ENCODE measurements at regions not wholly inside any gene's neighbourhood (a gene's known extent, or its start where the extent isn't known, plus 50 kb on each side); places are given as distances from the start of the nearest gene placed in this dataset.

GRCh38 chr5:3862906-3863305 lies 267.3 kb downstream of the IRX1 start:
- no peak overlapping the region for H3K4me3 Mint-ChIP-seq

GRCh38 chr5:3875144-3875543 lies 279.5 kb downstream of the IRX1 start:
- H3K27ac Mint-ChIP-seq: no peak overlapping the region
- POLR2A ChIA-PET: no interaction called here
- CTCF ChIA-PET: no interaction called here
- H3K4me1 Mint-ChIP-seq (ENCODE audit: low read depth): no peaks in the 10 kb centered on the region
- no peaks in the 10 kb centered on the region for H3K9me3 Mint-ChIP-seq (ENCODE audit: insufficient read depth)
- H3K36me3 Mint-ChIP-seq (ENCODE audit: low read depth): no peaks in the 10 kb centered on the region
- no peak overlapping the region for H3K4me3 Mint-ChIP-seq
- DNase-seq (no peak), ATAC-seq (no peak)
- no peaks in the 10 kb centered on the region for H3K27me3 Mint-ChIP-seq (ENCODE audit: low read depth)

More at GRCh38 chr5:3862906-3863305, 267.3 kb downstream of the IRX1 start:
- ChIA-PET CTCF (no interaction called here), POLR2A (no interaction called here)
- DNase-seq: no peak
- no peaks in the 10 kb centered on the region for H3K36me3 Mint-ChIP-seq (ENCODE audit: low read depth)
- no peaks in the 10 kb centered on the region for H3K27me3 Mint-ChIP-seq (ENCODE audit: low read depth)
- H3K27ac Mint-ChIP-seq: no peak overlapping the region
- ATAC-seq: no peak
- no peaks in the 10 kb centered on the region for H3K4me1 Mint-ChIP-seq (ENCODE audit: low read depth)
- H3K9me3 Mint-ChIP-seq (ENCODE audit: insufficient read depth): no peaks in the 10 kb centered on the region

- no peaks in the 10 kb centered on the region for H3K4me1 Mint-ChIP-seq (ENCODE audit: low read depth)
- H3K27me3 Mint-ChIP-seq (ENCODE audit: low read depth): no peaks in the 10 kb centered on the region
- H3K27ac Mint-ChIP-seq: no peak overlapping the region
- H3K36me3 Mint-ChIP-seq (ENCODE audit: low read depth): no peaks in the 10 kb centered on the region
- no peaks in the 10 kb centered on the region for H3K9me3 Mint-ChIP-seq (ENCODE audit: insufficient read depth)
- POLR2A ChIA-PET: no interaction called here
- CTCF ChIA-PET: no interaction called here
- no peak for ATAC-seq
- DNase-seq: no peak
- H3K4me3 Mint-ChIP-seq: no peak overlapping the region
Measured at GRCh38 chr5:3878267-3878666, 282.6 kb downstream of the IRX1 start.

DNA sequence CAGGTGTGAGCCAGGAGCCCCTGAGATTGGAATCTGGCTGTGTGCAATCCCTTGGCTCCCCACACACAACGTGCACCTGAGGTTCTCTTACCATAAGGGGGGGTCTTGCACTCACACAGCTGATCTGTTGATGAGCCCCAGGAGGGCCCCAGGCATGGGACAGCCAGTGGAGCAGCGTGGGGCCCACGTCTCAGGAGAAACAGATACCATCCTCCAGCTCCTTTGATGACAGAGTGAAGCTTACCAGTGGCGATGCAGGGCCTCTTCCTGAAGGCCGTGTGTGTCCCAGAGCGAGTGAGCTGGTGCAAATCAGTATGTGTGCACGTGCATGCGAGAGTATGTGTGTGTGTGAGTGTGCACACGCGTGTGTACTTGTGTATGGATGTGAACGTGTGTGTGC lies 287.4 kb downstream of the IRX1 start:
- no peaks in the 10 kb centered on the region for H3K27me3 Mint-ChIP-seq (ENCODE audit: low read depth)
- ChIA-PET POLR2A (no interaction called here), CTCF (no interaction called here)
- H3K9me3 Mint-ChIP-seq (ENCODE audit: insufficient read depth): no peaks in the 10 kb centered on the region
- H3K27ac Mint-ChIP-seq: no peak overlapping the region
- ATAC-seq: no peak
- H3K4me3 Mint-ChIP-seq: no peak overlapping the region
- DNase-seq: no peak
- H3K4me1 Mint-ChIP-seq (ENCODE audit: low read depth): peaks cover 12% of the 10 kb centered on the region
- no peaks in the 10 kb centered on the region for H3K36me3 Mint-ChIP-seq (ENCODE audit: low read depth)

- Mint-ChIP-seq H3K36me3 (ENCODE audit: low read depth) (no peaks in the 10 kb centered on the region), H3K27me3 (ENCODE audit: low read depth) (no peaks in the 10 kb centered on the region), H3K4me1 (ENCODE audit: low read depth) (peaks cover 12% of the 10 kb centered on the region), H3K9me3 (ENCODE audit: insufficient read depth) (no peaks in the 10 kb centered on the region), H3K4me3 (no peak overlapping the region), H3K27ac (no peak overlapping the region)
- no peak for DNase-seq
- POLR2A ChIA-PET: no interaction called here
- CTCF ChIA-PET: no interaction called here
- ATAC-seq: no peak
Measured at GRCh38 chr5:3886524-3887451, 291.2 kb downstream of the IRX1 start.

DNA sequence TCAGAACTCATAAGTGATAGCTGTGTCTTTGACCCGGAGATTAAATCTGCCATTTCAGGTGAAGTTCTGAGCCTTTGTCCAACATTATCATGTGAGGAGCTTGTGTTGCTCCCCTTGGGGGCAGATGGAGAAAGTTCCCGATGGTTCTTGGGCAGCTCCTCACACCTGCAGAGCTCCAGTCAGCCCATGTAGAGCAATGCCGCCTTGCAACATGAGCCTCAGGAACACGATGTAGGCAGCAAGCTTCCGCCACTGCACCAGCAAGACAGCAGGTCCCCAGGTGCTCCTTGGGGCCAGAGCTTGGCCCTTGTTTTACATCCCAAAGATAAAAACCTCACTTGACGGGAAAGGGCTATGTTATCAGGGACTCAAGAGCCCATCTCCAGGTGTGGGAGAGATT lies 292.7 kb downstream of the IRX1 start:
- ChIA-PET CTCF (no interaction called here), POLR2A (no interaction called here)
- ATAC-seq (no peak), DNase-seq (no peak)
- Mint-ChIP-seq H3K9me3 (ENCODE audit: insufficient read depth) (peaks cover 3% of the 10 kb centered on the region), H3K36me3 (ENCODE audit: low read depth) (no peaks in the 10 kb centered on the region), H3K4me3 (no peak overlapping the region), H3K27me3 (ENCODE audit: low read depth) (no peaks in the 10 kb centered on the region), H3K4me1 (ENCODE audit: low read depth) (peaks cover 12% of the 10 kb centered on the region), H3K27ac (no peak overlapping the region)

GRCh38 chr5:3889412-3890142 lies 293.9 kb downstream of the IRX1 start:
- ChIA-PET CTCF (no interaction called here), POLR2A (no interaction called here)
- no peak overlapping the region for H3K4me3 Mint-ChIP-seq
- ATAC-seq (no peak), DNase-seq (no peak)
- H3K27me3 Mint-ChIP-seq (ENCODE audit: low read depth): no peaks in the 10 kb centered on the region
- H3K36me3 Mint-ChIP-seq (ENCODE audit: low read depth): no peaks in the 10 kb centered on the region
- H3K4me1 Mint-ChIP-seq (ENCODE audit: low read depth): peaks cover 12% of the 10 kb centered on the region
- H3K27ac Mint-ChIP-seq: no peak overlapping the region
- H3K9me3 Mint-ChIP-seq (ENCODE audit: insufficient read depth): peaks cover 3% of the 10 kb centered on the region

DNA sequence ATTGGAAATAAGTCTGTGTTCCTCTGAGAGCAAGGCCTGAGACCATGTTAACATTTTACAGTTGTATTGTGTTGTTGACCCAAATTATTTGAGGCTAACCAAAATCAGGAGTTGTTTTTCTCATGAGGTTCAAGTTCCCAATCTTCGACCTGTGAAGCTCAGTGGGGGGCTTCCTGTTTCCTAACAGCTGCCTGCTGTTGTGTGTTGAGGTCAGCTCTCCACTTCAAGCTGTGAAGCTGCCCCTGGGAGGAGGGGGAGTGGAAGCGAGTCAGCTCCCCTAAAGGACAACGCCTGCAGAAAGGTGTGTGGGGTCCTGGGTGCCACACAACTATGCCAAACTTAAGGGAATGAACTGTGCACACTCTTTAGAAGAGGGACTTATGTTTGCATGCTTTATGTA lies 295.5 kb downstream of the IRX1 start:
- CTCF ChIA-PET: no interaction called here
- peaks cover 11% of the 10 kb centered on the region for H3K4me1 Mint-ChIP-seq (ENCODE audit: low read depth)
- peaks cover 3% of the 10 kb centered on the region for H3K9me3 Mint-ChIP-seq (ENCODE audit: insufficient read depth)
- H3K27me3 Mint-ChIP-seq (ENCODE audit: low read depth): no peaks in the 10 kb centered on the region
- POLR2A ChIA-PET: no interaction called here
- H3K36me3 Mint-ChIP-seq (ENCODE audit: low read depth): no peaks in the 10 kb centered on the region
- no peak overlapping the region for H3K27ac Mint-ChIP-seq
- no peak for ATAC-seq
- DNase-seq: no peak
- no peak overlapping the region for H3K4me3 Mint-ChIP-seq

DNA sequence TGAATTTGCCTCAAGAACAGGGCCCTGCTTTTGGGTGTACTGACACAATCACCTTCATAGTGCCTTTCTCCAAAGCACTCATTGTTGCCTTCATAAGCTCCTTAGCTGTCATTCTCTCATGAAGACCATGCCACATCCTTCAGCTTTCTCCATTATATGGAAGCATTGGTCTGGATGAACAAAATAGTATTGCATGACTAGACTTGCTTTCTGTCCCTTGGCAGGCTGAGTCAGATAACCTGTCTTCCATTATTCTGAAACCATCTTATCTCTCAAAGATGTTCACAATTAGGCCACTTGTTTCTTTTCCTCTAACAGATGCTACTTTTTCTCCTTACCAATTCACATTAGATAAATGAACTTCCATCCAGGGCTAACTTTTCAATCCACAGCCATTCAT lies 297.9 kb downstream of the IRX1 start:
- no peak for DNase-seq
- no peaks in the 10 kb centered on the region for H3K4me1 Mint-ChIP-seq (ENCODE audit: low read depth)
- no peak overlapping the region for H3K4me3 Mint-ChIP-seq
- no peaks in the 10 kb centered on the region for H3K36me3 Mint-ChIP-seq (ENCODE audit: low read depth)
- ChIA-PET CTCF (interaction anchor here (0.6 kb wide), 1 partner anchor 19 kb away, joined by 3 read pairs; no protein-coding TSS in a partner anchor), POLR2A (no interaction called here)
- H3K9me3 Mint-ChIP-seq (ENCODE audit: insufficient read depth): peaks cover 3% of the 10 kb centered on the region
- H3K27me3 Mint-ChIP-seq (ENCODE audit: low read depth): no peaks in the 10 kb centered on the region
- ATAC-seq: no peak
- H3K27ac Mint-ChIP-seq: no peak overlapping the region

DNA sequence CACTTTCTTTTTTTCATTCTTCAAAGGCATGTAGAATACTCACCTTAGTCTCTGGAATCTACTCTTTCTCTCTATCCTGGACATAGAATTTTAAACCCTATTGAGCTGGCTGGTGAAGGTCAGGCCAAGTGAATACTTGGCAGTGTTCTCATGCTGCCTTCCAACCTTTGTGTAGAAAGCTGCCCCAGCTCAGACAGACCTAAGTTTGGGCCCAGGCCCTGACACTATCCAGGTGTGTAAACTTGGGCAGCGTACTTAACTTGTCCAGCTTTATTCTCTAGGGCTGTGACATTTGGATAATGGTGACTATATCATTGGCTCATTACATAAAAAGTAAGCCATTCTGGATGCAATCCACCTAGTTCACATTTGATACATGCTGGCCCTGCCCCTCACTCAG lies 298.3 kb downstream of the IRX1 start:
- peaks cover 3% of the 10 kb centered on the region for H3K9me3 Mint-ChIP-seq (ENCODE audit: insufficient read depth)
- no peak overlapping the region for H3K27ac Mint-ChIP-seq
- ATAC-seq: no peak
- DNase-seq: no peak
- no peaks in the 10 kb centered on the region for H3K27me3 Mint-ChIP-seq (ENCODE audit: low read depth)
- POLR2A ChIA-PET: no interaction called here
- H3K4me3 Mint-ChIP-seq: no peak overlapping the region
- no peaks in the 10 kb centered on the region for H3K36me3 Mint-ChIP-seq (ENCODE audit: low read depth)
- CTCF ChIA-PET: interaction anchor here (0.6 kb wide), 1 partner anchor 18 kb away, joined by 3 read pairs; no protein-coding TSS in a partner anchor
- no peaks in the 10 kb centered on the region for H3K4me1 Mint-ChIP-seq (ENCODE audit: low read depth)

GRCh38 chr5:3896098-3896497 lies 300.5 kb downstream of the IRX1 start:
- ATAC-seq: no peak
- Mint-ChIP-seq H3K9me3 (ENCODE audit: insufficient read depth) (peaks cover 3% of the 10 kb centered on the region), H3K36me3 (ENCODE audit: low read depth) (no peaks in the 10 kb centered on the region), H3K27me3 (ENCODE audit: low read depth) (no peaks in the 10 kb centered on the region), H3K4me3 (no peak overlapping the region), H3K4me1 (ENCODE audit: low read depth) (no peaks in the 10 kb centered on the region), H3K27ac (no peak overlapping the region)
- CTCF ChIA-PET: no interaction called here
- DNase-seq: no peak
- POLR2A ChIA-PET: no interaction called here

- POLR2A ChIA-PET: no interaction called here
- no peak overlapping the region for H3K4me3 Mint-ChIP-seq
- no peaks in the 10 kb centered on the region for H3K4me1 Mint-ChIP-seq (ENCODE audit: low read depth)
- DNase-seq (no peak), ATAC-seq (no peak)
- no peak overlapping the region for H3K27ac Mint-ChIP-seq
- H3K27me3 Mint-ChIP-seq (ENCODE audit: low read depth): no peaks in the 10 kb centered on the region
- H3K9me3 Mint-ChIP-seq (ENCODE audit: insufficient read depth): no peaks in the 10 kb centered on the region
- CTCF ChIA-PET: no interaction called here
- no peaks in the 10 kb centered on the region for H3K36me3 Mint-ChIP-seq (ENCODE audit: low read depth)
Measured at GRCh38 chr5:3899093-3899492, 303.5 kb downstream of the IRX1 start.
